ENCODE measurements at regions not wholly inside any gene's neighbourhood (a gene's known extent, or its start where the extent isn't known, plus 50 kb on each side); places are given as distances from the start of the nearest gene placed in this dataset.

GRCh38 chr7:136070736-136071505 is 93.8 kb upstream of the MTPN start:
- no peaks in the 10 kb centered on the region for H3K9me1 ChIP-seq (replicated peaks; ENCODE audit: control insufficient read depth, extremely low read depth, insufficient read depth, low read length)
- H3K4me2 ChIP-seq (ENCODE audit: insufficient read depth, low read length), result no peak overlapping the region
- no peak overlapping the region for H3K27ac ChIP-seq (ENCODE audit: insufficient read depth, low read depth, low read length)
- DNase-seq (ENCODE audit: low read depth, low spot score), result no peak
- ChIA-PET CTCF (interaction anchor here (0.9 kb wide), 1 partner anchor 797 kb away, joined by 3 read pairs; no protein-coding TSS in a partner anchor), POLR2A (no interaction called here)
- no peaks in the 10 kb centered on the region for H3K4me1 ChIP-seq (ENCODE audit: control insufficient read depth, extremely low read depth, insufficient read depth, low read length)
- no peak overlapping the region for H3K9ac ChIP-seq (replicated peaks; ENCODE audit: extremely low read depth, insufficient read depth, low read length)
- H3K36me3 ChIP-seq (ENCODE audit: control insufficient read depth in 2 of 2, extremely low read depth in 1 of 2, insufficient read depth in 2 of 2, low read length in 2 of 2), result no peaks in the 10 kb centered on the region
- H3K9me3 ChIP-seq (replicated peaks; ENCODE audit: control insufficient read depth, insufficient read depth, low read length), result no peaks in the 10 kb centered on the region
- FAIRE-seq, result no peak
- H3K4me3 ChIP-seq (replicated peaks in 1 of 3; ENCODE audit: insufficient read depth in 1 of 3, low read depth in 1 of 3, low read length in 3 of 3), result no peak overlapping the region
- no TSS peak for BruUV-seq (replicated peaks)
- H4K20me1 ChIP-seq (replicated peaks; ENCODE audit: control insufficient read depth, extremely low read depth, insufficient read depth, low read length), result no peaks in the 10 kb centered on the region
- H2AFZ ChIP-seq (ENCODE audit: low read depth, low read length), result no peak overlapping the region
- dilution Hi-C loops (cut with MboI; ENCODE audit: extremely low pct_ligation_motif_present, low sequenced_read_pairs), result no loop called here
- no peaks in the 10 kb centered on the region for H3K79me2 ChIP-seq (ENCODE audit: control insufficient read depth, insufficient read depth, low read length)
- no peaks in the 10 kb centered on the region for H3K27me3 ChIP-seq (ENCODE audit: control insufficient read depth in 2 of 2, insufficient read depth in 2 of 2, low read length in 2 of 2)
- intact Hi-C loops (cut with micrococcal nuclease), result no loop called here
- no peak for TF ChIP-seq GATA2 (IDR thresholded peaks at IDR 0.05; ENCODE audit: insufficient read depth, insufficient read length, low read depth, low read length)
- TF ChIP-seq JUN (IDR thresholded peaks at IDR 0.05; ENCODE audit: borderline replicate concordance, insufficient read depth, insufficient read length, low read depth), result no peak
- TF ChIP-seq POLR2A (IDR thresholded peaks at IDR 0.05; ENCODE audit: low read depth, low read length), result no peak
- TF ChIP-seq MAX (IDR thresholded peaks at IDR 0.05; ENCODE audit: insufficient read depth, insufficient read length), result no peak

GRCh38 chr7:136069840-136070529 is 92.8 kb upstream of the MTPN start:
- DNase-seq (ENCODE audit: low read depth, low spot score) (no peak), FAIRE-seq (no peak)
- Histone ChIP-seq H3K27me3 (ENCODE audit: control insufficient read depth in 2 of 2, insufficient read depth in 2 of 2, low read length in 2 of 2) (no peaks in the 10 kb centered on the region), H3K4me1 (ENCODE audit: control insufficient read depth, extremely low read depth, insufficient read depth, low read length) (no peaks in the 10 kb centered on the region), H3K9me1 (replicated peaks; ENCODE audit: control insufficient read depth, extremely low read depth, insufficient read depth, low read length) (no peaks in the 10 kb centered on the region), H3K9ac (replicated peaks; ENCODE audit: extremely low read depth, insufficient read depth, low read length) (no peak overlapping the region), H3K36me3 (ENCODE audit: control insufficient read depth in 2 of 2, extremely low read depth in 1 of 2, insufficient read depth in 2 of 2, low read length in 2 of 2) (no peaks in the 10 kb centered on the region), H3K79me2 (ENCODE audit: control insufficient read depth, insufficient read depth, low read length) (no peaks in the 10 kb centered on the region), H4K20me1 (replicated peaks; ENCODE audit: control insufficient read depth, extremely low read depth, insufficient read depth, low read length) (no peaks in the 10 kb centered on the region), H3K27ac (ENCODE audit: insufficient read depth, low read depth, low read length) (no peak overlapping the region), H2AFZ (ENCODE audit: low read depth, low read length) (no peak overlapping the region), H3K9me3 (replicated peaks; ENCODE audit: control insufficient read depth, insufficient read depth, low read length) (no peaks in the 10 kb centered on the region), H3K4me3 (replicated peaks in 1 of 3; ENCODE audit: insufficient read depth in 1 of 3, low read depth in 1 of 3, low read length in 3 of 3) (no peak overlapping the region), H3K4me2 (ENCODE audit: insufficient read depth, low read length) (no peak overlapping the region)
- dilution Hi-C loops (cut with MboI; ENCODE audit: extremely low pct_ligation_motif_present, low sequenced_read_pairs), result no loop called here
- intact Hi-C loops (cut with micrococcal nuclease), result no loop called here
- ChIA-PET POLR2A (no interaction called here), CTCF (interaction anchor here (0.9 kb wide), 1 partner anchor 796 kb away, joined by 3 read pairs; no protein-coding TSS in a partner anchor)
- BruUV-seq (replicated peaks), result no TSS peak
- TF ChIP-seq MAX (IDR thresholded peaks at IDR 0.05; ENCODE audit: insufficient read depth, insufficient read length), result no peak
- no peak for TF ChIP-seq POLR2A (IDR thresholded peaks at IDR 0.05; ENCODE audit: low read depth, low read length)

Data from endothelial cell of umbilical vein (primary cell).